SK-N-SH treated with all-trans-retinoic acid at 6 μM for 48 hours (cell line): ENCODE measurements at regions not wholly inside any gene's neighbourhood (a gene's known extent, or its start where the extent isn't known, plus 50 kb on each side); places are given as distances from the start of the nearest gene placed in this dataset.

Source experiments
- ATAC-seq: fragments of 200-7000 bp; cut with Tn5 transposase; 3 replicates; pipeline ENCODE4 v1.9.1; 2020; ENCODE audit warnings: mild to moderate bottlenecking, moderate library complexity
- ARNTL ChIP-seq: fragments of 450-650 bp; formaldehyde crosslinking; IDR thresholded peaks from 2 replicates; pipeline ENCODE4 v1.5.0; 2020; ENCODE audit warnings: low read depth, mild to moderate bottlenecking, moderate library complexity, borderline replicate concordance
- BACH2 ChIP-seq: fragments of 250-450 bp; sonication (Bioruptor Pico); IDR thresholded peaks from 2 replicates; pipeline ENCODE4 v1.9.0; 2021; ENCODE audit warnings: mild to moderate bottlenecking, borderline replicate concordance
- CSDC2 ChIP-seq: fragments of 250-450 bp; sonication (Bioruptor Pico); IDR thresholded peaks from 2 replicates; pipeline ENCODE4 v1.5.0; 2020; ENCODE audit warnings: mild to moderate bottlenecking, moderate library complexity
- ESRRG ChIP-seq: fragments of 250-450 bp; sonication (Bioruptor Pico); IDR thresholded peaks from 2 replicates; pipeline ENCODE4 v1.6.1; 2021; ENCODE audit warnings: mild to moderate bottlenecking
- GLIS3 ChIP-seq: fragments of 250-450 bp; sonication (Bioruptor Pico); IDR thresholded peaks from 2 replicates; pipeline ENCODE4 v1.5.0; 2020; ENCODE audit warnings: mild to moderate bottlenecking, moderate library complexity
- ISL1 ChIP-seq: fragments of 250-450 bp; sonication (Bioruptor Pico); IDR thresholded peaks from 2 replicates; pipeline ENCODE4 v2.1.2; 2022; ENCODE audit warnings: mild to moderate bottlenecking, moderate library complexity
- OSR1 ChIP-seq: fragments of 250-450 bp; sonication (Bioruptor Pico); IDR thresholded peaks from 2 replicates; pipeline ENCODE4 v1.8.0; 2022; ENCODE audit warnings: moderate library complexity, mild to moderate bottlenecking, inconsistent platforms
- PPARA ChIP-seq: fragments of 250-450 bp; sonication (Bioruptor Pico); IDR thresholded peaks from 2 replicates; pipeline ENCODE4 v1.5.0; 2020; ENCODE audit warnings: mild to moderate bottlenecking, borderline replicate concordance
- RARB ChIP-seq: fragments of 250-450 bp; sonication (Bioruptor Pico); IDR thresholded peaks from 2 replicates; pipeline ENCODE4 v1.8.0; 2021; ENCODE audit warnings: mild to moderate bottlenecking, moderate library complexity
- SNAI2 ChIP-seq: fragments of 250-450 bp; sonication (Bioruptor Pico); IDR thresholded peaks from 2 replicates; pipeline ENCODE4 v1.5.0; 2020; ENCODE audit warnings: mild to moderate bottlenecking, moderate library complexity
- TCF4 ChIP-seq: fragments of 250-450 bp; sonication (Bioruptor Pico); IDR thresholded peaks from 2 replicates; pipeline ENCODE4 v1.8.0; 2021; ENCODE audit warnings: mild to moderate bottlenecking, moderate library complexity, borderline replicate concordance
- TOX ChIP-seq: fragments of 250-450 bp; sonication (Bioruptor Pico); IDR thresholded peaks from 2 replicates; pipeline ENCODE4 v1.8.0; 2021; ENCODE audit warnings: mild to moderate bottlenecking, moderate library complexity, borderline replicate concordance
- TSHZ2 ChIP-seq: fragments of 250-450 bp; sonication (Bioruptor Pico); IDR thresholded peaks from 2 replicates; pipeline ENCODE4 v1.5.0; 2020; ENCODE audit warnings: mild to moderate bottlenecking, moderate library complexity
- ZC3H10 ChIP-seq: fragments of 250-450 bp; sonication (Bioruptor Pico); IDR thresholded peaks from 2 replicates; pipeline ENCODE4 v1.5.1; 2021; ENCODE audit warnings: mild to moderate bottlenecking, moderate library complexity
- ZFP3 ChIP-seq: fragments of 250-450 bp; sonication (Bioruptor Pico); IDR thresholded peaks from 2 replicates; pipeline ENCODE4 v1.5.0; 2020; ENCODE audit warnings: mild to moderate bottlenecking, moderate library complexity
- ZFP30 ChIP-seq: fragments of 450-650 bp; formaldehyde crosslinking; IDR thresholded peaks from 2 replicates; pipeline ENCODE4 v1.5.0; 2022; ENCODE audit warnings: mild to moderate bottlenecking, moderate library complexity
- ZNF565 ChIP-seq: fragments of 450-650 bp; formaldehyde crosslinking; conservative IDR thresholded peaks from 2 replicates; pipeline ENCODE4 v1.5.0; 2020; ENCODE audit warnings: low read depth, mild to moderate bottlenecking, moderate library complexity
- ZNF70 ChIP-seq: fragments of 450-650 bp; formaldehyde crosslinking; IDR thresholded peaks from 2 replicates; pipeline ENCODE4 v1.5.0; 2020; ENCODE audit warnings: mild to moderate bottlenecking, moderate library complexity
- TF ChIP-seq, protein P1 (sequence below): fragments of 250-450 bp; sonication (Bioruptor Pico); IDR thresholded peaks from 2 replicates; pipeline ENCODE4 v1.8.0; 2020; ENCODE audit warnings: mild to moderate bottlenecking, moderate library complexity, borderline replicate concordance
- TF ChIP-seq, protein P2 (sequence below): fragments of 250-450 bp; sonication (Bioruptor Pico); IDR thresholded peaks from 2 replicates; pipeline ENCODE4 v1.8.0; 2021; ENCODE audit warnings: low read depth, mild to moderate bottlenecking, moderate library complexity, borderline replicate concordance
- TF ChIP-seq, protein P3 (sequence below): fragments of 250-450 bp; sonication (Bioruptor Pico); IDR thresholded peaks from 2 replicates; pipeline ENCODE4 v1.5.1; 2020; ENCODE audit warnings: low read depth, mild to moderate bottlenecking, moderate library complexity

DNA sequence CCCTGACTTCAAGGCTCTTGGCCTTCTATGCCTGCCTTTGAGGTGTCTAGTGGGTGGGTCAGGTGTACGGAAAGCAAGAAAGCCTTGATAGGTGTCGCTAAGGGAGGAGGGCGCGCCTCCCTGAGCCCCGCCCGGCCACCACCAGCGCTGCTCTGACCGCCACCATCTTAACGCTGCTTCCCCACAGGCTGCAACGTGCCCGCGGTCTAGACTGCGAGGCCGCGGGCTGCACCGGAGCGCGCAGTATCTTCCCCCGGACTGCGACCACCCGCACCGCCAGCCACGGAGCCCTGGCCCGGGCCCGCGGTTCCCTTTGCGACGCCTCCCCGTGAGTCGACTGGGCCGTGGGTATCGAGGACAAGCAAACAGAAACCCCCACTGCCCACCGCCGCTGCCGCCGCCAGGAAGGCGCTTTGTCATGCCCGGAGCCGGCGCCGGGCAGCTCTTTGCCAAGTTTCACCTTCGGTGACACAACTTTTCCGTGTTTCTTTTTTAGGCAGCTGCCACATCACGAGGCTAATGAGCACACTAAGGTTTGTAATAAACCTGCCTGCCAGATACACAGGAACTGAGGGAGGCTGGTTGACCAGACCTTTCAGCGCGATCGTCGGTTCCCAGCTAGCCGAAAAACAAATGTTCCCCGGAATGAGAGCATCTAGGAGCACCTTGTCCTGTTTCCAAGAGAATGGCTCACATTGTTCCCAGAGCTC lies 335.8 kb upstream of the F9 start:
- TF ChIP-seq ISL1 (CRISPR knock-in tag) (no peak), OSR1 (CRISPR knock-in tag) (no peak), GLIS3 (no peak), ESRRG (no peak), RARB (no peak), TCF4 (CRISPR knock-in tag) (no peak), CSDC2 (CRISPR knock-in tag) (no peak)
- TF ChIP-seq, protein P1, sequence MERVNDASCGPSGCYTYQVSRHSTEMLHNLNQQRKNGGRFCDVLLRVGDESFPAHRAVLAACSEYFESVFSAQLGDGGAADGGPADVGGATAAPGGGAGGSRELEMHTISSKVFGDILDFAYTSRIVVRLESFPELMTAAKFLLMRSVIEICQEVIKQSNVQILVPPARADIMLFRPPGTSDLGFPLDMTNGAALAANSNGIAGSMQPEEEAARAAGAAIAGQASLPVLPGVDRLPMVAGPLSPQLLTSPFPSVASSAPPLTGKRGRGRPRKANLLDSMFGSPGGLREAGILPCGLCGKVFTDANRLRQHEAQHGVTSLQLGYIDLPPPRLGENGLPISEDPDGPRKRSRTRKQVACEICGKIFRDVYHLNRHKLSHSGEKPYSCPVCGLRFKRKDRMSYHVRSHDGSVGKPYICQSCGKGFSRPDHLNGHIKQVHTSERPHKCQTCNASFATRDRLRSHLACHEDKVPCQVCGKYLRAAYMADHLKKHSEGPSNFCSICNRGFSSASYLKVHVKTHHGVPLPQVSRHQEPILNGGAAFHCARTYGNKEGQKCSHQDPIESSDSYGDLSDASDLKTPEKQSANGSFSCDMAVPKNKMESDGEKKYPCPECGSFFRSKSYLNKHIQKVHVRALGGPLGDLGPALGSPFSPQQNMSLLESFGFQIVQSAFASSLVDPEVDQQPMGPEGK, result no peak
- ATAC-seq, result no peak

GRCh38 chrX:139192386-139192961 lies 338.1 kb upstream of the F9 start:
- ATAC-seq, result no peak
- TF ChIP-seq ISL1 (CRISPR knock-in tag) (no peak), BACH2 (no peak), RARB (no peak), OSR1 (CRISPR knock-in tag) (no peak), ZNF565 (CRISPR knock-in tag) (no peak), TCF4 (CRISPR knock-in tag) (no peak), ZFP3 (no peak), TOX (CRISPR knock-in tag) (no peak), SNAI2 (CRISPR knock-in tag) (no peak)
- TF ChIP-seq, protein P2, sequence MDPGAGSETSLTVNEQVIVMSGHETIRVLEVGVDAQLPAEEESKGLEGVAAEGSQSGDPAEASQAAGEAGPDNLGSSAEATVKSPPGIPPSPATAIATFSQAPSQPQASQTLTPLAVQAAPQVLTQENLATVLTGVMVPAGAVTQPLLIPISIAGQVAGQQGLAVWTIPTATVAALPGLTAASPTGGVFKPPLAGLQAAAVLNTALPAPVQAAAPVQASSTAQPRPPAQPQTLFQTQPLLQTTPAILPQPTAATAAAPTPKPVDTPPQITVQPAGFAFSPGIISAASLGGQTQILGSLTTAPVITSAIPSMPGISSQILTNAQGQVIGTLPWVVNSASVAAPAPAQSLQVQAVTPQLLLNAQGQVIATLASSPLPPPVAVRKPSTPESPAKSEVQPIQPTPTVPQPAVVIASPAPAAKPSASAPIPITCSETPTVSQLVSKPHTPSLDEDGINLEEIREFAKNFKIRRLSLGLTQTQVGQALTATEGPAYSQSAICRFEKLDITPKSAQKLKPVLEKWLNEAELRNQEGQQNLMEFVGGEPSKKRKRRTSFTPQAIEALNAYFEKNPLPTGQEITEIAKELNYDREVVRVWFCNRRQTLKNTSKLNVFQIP (CRISPR knock-in tag), result no peak

DNA sequence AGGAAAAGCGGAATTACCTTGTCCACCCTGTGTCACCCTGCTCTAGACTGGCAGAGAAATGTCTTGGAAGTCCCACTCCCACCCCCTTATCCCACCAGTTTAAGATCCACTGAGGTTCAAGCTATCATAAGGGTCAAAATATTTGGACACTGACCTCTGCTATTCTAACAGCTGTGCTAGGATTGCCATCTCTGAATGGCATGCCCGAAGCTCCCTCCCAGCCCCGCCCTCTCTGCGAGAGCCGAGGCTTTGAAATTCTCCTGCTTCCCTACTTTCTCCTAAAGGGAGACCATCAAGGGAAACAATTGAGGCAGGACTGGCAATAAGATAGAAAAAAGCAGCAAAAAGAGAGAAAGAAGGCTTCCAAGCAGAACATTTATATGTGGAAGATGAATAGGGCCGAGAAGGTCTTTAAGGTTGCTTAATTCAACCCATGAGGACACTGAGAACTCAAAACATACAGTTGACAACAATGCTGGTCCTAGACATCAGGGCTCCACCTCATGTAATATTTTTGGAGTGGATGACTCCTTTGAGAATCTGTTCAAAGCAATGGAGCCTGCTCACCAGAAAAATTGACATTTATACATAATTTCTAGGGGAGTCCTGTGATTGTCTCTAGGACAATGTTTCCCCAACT lies 338.7 kb upstream of the F9 start:
- TF ChIP-seq GLIS3, result no peak
- no peak for ATAC-seq

GRCh38 chrX:139191286-139191685 lies 339.3 kb upstream of the F9 start:
- no peak for ATAC-seq
- TF ChIP-seq, protein P1, result no peak
- TF ChIP-seq ESRRG (no peak), TSHZ2 (no peak), RARB (no peak), PPARA (CRISPR knock-in tag) (no peak), ARNTL (no peak), ZFP3 (no peak), CSDC2 (CRISPR knock-in tag) (no peak), ZFP30 (no peak), ZC3H10 (CRISPR knock-in tag) (no peak), ISL1 (CRISPR knock-in tag) (no peak), ZNF565 (CRISPR knock-in tag) (no peak), ZNF70 (no peak), OSR1 (CRISPR knock-in tag) (no peak), TOX (CRISPR knock-in tag) (no peak), GLIS3 (no peak)
- TF ChIP-seq, protein P3, sequence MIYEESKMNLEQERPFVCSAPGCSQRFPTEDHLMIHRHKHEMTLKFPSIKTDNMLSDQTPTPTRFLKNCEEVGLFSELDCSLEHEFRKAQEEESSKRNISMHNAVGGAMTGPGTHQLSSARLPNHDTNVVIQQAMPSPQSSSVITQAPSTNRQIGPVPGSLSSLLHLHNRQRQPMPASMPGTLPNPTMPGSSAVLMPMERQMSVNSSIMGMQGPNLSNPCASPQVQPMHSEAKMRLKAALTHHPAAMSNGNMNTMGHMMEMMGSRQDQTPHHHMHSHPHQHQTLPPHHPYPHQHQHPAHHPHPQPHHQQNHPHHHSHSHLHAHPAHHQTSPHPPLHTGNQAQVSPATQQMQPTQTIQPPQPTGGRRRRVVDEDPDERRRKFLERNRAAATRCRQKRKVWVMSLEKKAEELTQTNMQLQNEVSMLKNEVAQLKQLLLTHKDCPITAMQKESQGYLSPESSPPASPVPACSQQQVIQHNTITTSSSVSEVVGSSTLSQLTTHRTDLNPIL (CRISPR knock-in tag), result no peak
- TF ChIP-seq, protein P2 (CRISPR knock-in tag), result no peak
